ENCODE measurements at regions not wholly inside any gene's neighbourhood (a gene's known extent, or its start where the extent isn't known, plus 50 kb on each side); places are given as distances from the start of the nearest gene placed in this dataset.

- no peak for TF ChIP-seq EZH2 (IDR thresholded peaks at IDR 0.05; ENCODE audit: borderline replicate concordance)
- no peak for TF ChIP-seq CTCF (IDR thresholded peaks at IDR 0.05; ENCODE audit: poor library complexity)
Observed at GRCh38 chr2:236814593-236814992, 245.0 kb downstream of the ACKR3 start.
